DND-41 (cell line): ENCODE measurements at regions not wholly inside any gene's neighbourhood (a gene's known extent, or its start where the extent isn't known, plus 50 kb on each side); places are given as distances from the start of the nearest gene placed in this dataset.

Experiments
- CTCF ChIP-seq: IDR thresholded peaks from 2 replicates; pipeline ENCODE4 v1.5.1; 2012; ENCODE audit warnings: borderline replicate concordance, low read length, moderate library complexity, mild to moderate bottlenecking; ENCODE audit not compliant: poor library complexity, severe bottlenecking; ENCODE audit errors: extremely low read depth
- EZH2 ChIP-seq: IDR thresholded peaks from 3 replicates; pipeline ENCODE4 v1.6.1; 2012; ENCODE audit warnings: borderline replicate concordance, low read depth, mild to moderate bottlenecking, moderate library complexity, low read length, inconsistent platforms; ENCODE audit not compliant: severe bottlenecking

GRCh38 chr5:164375051-164375450 lies 869.6 kb downstream of the MAT2B start:
- TF ChIP-seq CTCF (no peak), EZH2 (no peak)
